NCI-H748 (cell line): ENCODE measurements at regions not wholly inside any gene's neighbourhood (a gene's known extent, or its start where the extent isn't known, plus 50 kb on each side); places are given as distances from the start of the nearest gene placed in this dataset.
"Not testable (repeated sequence)": the region's sequence is repeated elsewhere in the genome, so short reads cannot be mapped to it uniquely, and the experiment has no call there.

ENCODE experiments used
- DNase-seq: peaks from one replicate; lab custom pipeline; 2025; ENCODE audit not compliant: unreplicated experiment; lab: John Stamatoyannopoulos, UW

GRCh38 chr11:33971530-33971929, 79.7 kb upstream of the LMO2 start:
- not testable (repeated sequence) for DNase-seq

- peak; percentile 58 for DNase-seq
Measured at GRCh38 chr11:33970984-33971466, 79.1 kb upstream of the LMO2 start.

GRCh38 chr11:33967451-33967850, 75.6 kb upstream of the LMO2 start:
- DNase-seq, result no peak

- DNase-seq, result no peak
Measured at GRCh38 chr11:33965032-33965431, 73.2 kb upstream of the LMO2 start.

- no peak for DNase-seq
Measured at GRCh38 chr11:33959855-33960400, 68.1 kb upstream of the LMO2 start.

- no peak for DNase-seq
Measured at GRCh38 chr11:33957304-33957917, 65.5 kb upstream of the LMO2 start.

GRCh38 chr11:33956611-33957010, 64.7 kb upstream of the LMO2 start:
- no peak for DNase-seq

- no peak for DNase-seq
Measured at GRCh38 chr11:33953289-33953688, 61.4 kb upstream of the LMO2 start.

GRCh38 chr11:33952805-33953204, 60.9 kb upstream of the LMO2 start:
- DNase-seq, result no peak

- DNase-seq, result no peak
Measured at GRCh38 chr11:33949252-33949913, 57.5 kb upstream of the LMO2 start.

- no peak for DNase-seq
Measured at GRCh38 chr11:33948494-33948893, 56.6 kb upstream of the LMO2 start.

GRCh38 chr11:33947918-33948317, 56.0 kb upstream of the LMO2 start:
- not testable (repeated sequence) for DNase-seq

GRCh38 chr11:33946930-33947329, 55.1 kb upstream of the LMO2 start:
- DNase-seq, result no peak

- no peak for DNase-seq
Measured at GRCh38 chr11:33945481-33946268, 53.8 kb upstream of the LMO2 start.

- DNase-seq, result no peak
Measured at GRCh38 chr11:33944693-33945424, 53.0 kb upstream of the LMO2 start.

GRCh38 chr11:33944345-33944692, 52.4 kb upstream of the LMO2 start:
- DNase-seq, result no peak

GRCh38 chr11:33942954-33943353, 51.1 kb upstream of the LMO2 start:
- no peak for DNase-seq

- no peak for DNase-seq
Measured at GRCh38 chr11:33941637-33942160, 49.8 kb upstream of the LMO2 start.
